Activated CD8-positive, alpha-beta memory T cell treated with anti-CD3 and anti-CD28 coated beads, Interleukin-2, amount 10 ng/mL, durations not matched to agents 7 days and 5 days (primary cell): ENCODE measurements at regions not wholly inside any gene's neighbourhood (a gene's known extent, or its start where the extent isn't known, plus 50 kb on each side); places are given as distances from the start of the nearest gene placed in this dataset.

Experiments
- ATAC-seq: fragments of 150-1000 bp; cut with Tn5 transposase; one replicate; pipeline ENCODE4 v1.10.0; 2021; ENCODE audit warnings: moderate library complexity
- CTCF ChIA-PET: fragments of 350-600 bp; sonication (Branson Sonifier 250); formaldehyde crosslinking; loops from one replicate; lab custom pipeline; 2021; ENCODE audit warnings: antibody characterized with exemption; lab: Charles Lee
- DNase-seq: peaks from one replicate; pipeline ENCODE4 v3.0.0-alpha.2; 2020
- H3K27ac Mint-ChIP-seq: one replicate; pipeline ENCODE4 v1.8.0; 2021; ENCODE audit warnings: mild to moderate bottlenecking, mixed read lengths
- H3K27me3 Mint-ChIP-seq: one replicate; pipeline ENCODE4 v1.8.0; 2021; ENCODE audit warnings: mixed read lengths
- H3K36me3 Mint-ChIP-seq: one replicate; pipeline ENCODE4 v1.8.0; 2021; ENCODE audit warnings: mild to moderate bottlenecking, mixed read lengths
- H3K4me1 Mint-ChIP-seq: one replicate; pipeline ENCODE4 v1.8.0; 2021; ENCODE audit warnings: mixed read lengths
- H3K4me3 Mint-ChIP-seq: one replicate; pipeline ENCODE4 v1.8.0; 2021; ENCODE audit warnings: mild to moderate bottlenecking, moderate library complexity, mixed read lengths
- H3K9me3 Mint-ChIP-seq: one replicate; pipeline ENCODE4 v1.8.0; 2022; ENCODE audit warnings: low read depth, mixed read lengths

DNA sequence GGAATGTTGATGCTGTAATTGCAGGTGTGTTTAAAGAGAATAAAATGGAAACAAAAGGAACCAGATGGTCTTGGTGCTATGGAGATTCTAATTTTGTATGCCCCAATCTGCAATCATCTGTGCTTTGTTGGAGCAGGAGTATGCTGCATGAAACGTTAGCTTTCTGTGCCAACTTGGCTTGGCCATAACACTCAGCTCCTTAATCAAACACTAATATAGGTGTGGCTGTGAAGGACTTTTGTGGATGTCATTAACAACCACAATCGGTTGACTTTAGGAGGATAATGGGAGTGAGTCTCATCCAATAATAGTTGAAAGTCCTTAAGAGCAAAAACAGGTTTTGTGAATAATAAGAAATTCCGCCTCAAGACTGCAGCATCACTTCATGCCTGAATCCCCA is 399.2 kb downstream of the NLGN4X start:
- Mint-ChIP-seq H3K9me3 (peaks cover 2% of the 10 kb centered on the region), H3K36me3 (no peaks in the 10 kb centered on the region), H3K27ac (no peak overlapping the region), H3K4me1 (no peaks in the 10 kb centered on the region), H3K4me3 (no peak overlapping the region), H3K27me3 (no peaks in the 10 kb centered on the region)
- CTCF ChIA-PET = no interaction called here
- DNase-seq (no peak), ATAC-seq (no peak)

DNA sequence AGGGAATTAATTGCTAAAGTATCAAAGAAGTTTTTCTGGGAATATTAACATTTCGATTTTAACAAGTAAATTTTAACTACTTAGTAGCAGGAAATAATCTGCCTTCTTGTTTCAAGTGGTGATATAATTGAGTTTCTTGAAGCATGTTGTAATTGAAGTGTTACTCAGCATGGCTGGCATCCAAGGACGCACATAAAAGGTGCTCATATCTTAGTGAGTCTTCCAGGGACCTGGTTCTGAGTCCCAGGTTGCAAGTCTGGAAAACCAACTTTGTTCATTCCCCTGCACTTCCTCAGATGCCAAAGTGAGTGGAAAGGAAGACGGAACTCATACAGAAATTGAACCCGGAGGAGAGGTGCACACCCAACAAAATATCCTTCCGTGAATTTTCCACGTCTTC is 399.6 kb downstream of the NLGN4X start:
- H3K27ac Mint-ChIP-seq = no peak overlapping the region
- DNase-seq (no peak), ATAC-seq (no peak)
- CTCF ChIA-PET = no interaction called here
- H3K36me3 Mint-ChIP-seq = no peaks in the 10 kb centered on the region
- H3K27me3 Mint-ChIP-seq = no peaks in the 10 kb centered on the region
- H3K4me3 Mint-ChIP-seq = no peak overlapping the region
- H3K9me3 Mint-ChIP-seq = peaks cover 2% of the 10 kb centered on the region
- no peaks in the 10 kb centered on the region for H3K4me1 Mint-ChIP-seq

DNA sequence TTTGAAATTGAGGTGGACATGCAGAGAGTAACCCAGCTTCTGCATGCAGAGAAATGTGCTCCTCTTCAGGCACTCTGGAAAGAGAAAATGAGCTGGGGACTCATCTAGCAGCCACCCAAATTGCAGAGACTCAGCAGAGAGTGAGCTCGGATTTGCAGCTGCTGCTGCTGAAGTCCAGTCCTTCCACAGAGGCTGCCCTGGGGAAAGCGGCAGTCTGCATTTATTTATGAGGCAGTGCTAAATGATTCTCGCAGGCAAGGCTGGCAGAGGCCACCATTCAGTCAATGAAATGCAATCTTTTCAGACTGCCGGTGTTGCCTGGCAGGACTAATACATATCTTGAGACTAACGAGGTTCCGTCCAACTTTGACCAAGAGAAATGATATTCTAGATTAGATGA is 404.8 kb downstream of the NLGN4X start:
- Mint-ChIP-seq H3K36me3 (no peaks in the 10 kb centered on the region), H3K9me3 (peaks cover 3% of the 10 kb centered on the region), H3K27ac (no peak overlapping the region), H3K4me3 (no peak overlapping the region), H3K4me1 (no peaks in the 10 kb centered on the region), H3K27me3 (no peaks in the 10 kb centered on the region)
- no peak for ATAC-seq
- DNase-seq = no peak
- CTCF ChIA-PET = no interaction called here

DNA sequence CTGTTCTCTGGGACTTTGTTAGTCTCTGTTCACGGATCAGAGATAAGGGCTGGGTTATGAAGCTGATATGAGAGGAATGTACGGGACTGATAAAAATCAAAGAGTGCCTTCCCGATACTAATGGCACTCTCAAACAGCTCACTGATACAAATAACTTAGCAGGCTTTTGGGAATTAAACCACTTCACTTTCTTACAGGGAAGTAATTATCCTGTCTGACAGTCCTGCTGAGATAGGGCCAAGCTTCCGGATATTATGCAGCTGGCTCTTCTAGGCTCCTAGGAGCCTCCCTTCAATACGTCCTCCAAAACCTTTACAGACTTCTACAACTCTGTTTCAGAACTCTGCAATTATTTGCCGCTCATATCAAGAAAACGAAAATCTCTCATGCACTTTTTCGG is 418.0 kb downstream of the NLGN4X start:
- H3K4me1 Mint-ChIP-seq = no peaks in the 10 kb centered on the region
- DNase-seq (no peak), ATAC-seq (no peak)
- H3K27ac Mint-ChIP-seq = no peak overlapping the region
- no peaks in the 10 kb centered on the region for H3K36me3 Mint-ChIP-seq
- no peak overlapping the region for H3K4me3 Mint-ChIP-seq
- H3K27me3 Mint-ChIP-seq = no peaks in the 10 kb centered on the region
- no peaks in the 10 kb centered on the region for H3K9me3 Mint-ChIP-seq
- CTCF ChIA-PET = no interaction called here

DNA sequence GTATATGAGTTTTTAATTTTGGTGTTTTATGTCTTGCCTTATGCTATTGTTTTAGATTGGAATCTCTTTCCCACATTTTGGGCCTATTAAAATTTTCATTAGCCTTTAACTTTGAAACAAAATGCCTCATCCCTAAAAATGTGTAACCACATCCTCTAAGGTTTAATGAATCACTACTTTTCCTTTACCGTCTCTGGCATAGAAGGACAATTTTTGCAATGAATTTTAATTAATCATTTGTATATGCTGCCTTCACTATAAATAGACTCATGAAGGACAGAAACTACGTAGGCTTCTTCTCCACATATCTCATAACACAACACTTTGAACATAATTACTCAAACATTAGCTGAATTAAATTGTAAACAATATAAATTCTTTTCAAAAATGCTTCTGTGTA is 421.5 kb downstream of the NLGN4X start:
- no peak for DNase-seq
- Mint-ChIP-seq H3K36me3 (no peaks in the 10 kb centered on the region), H3K4me1 (no peaks in the 10 kb centered on the region), H3K4me3 (no peak overlapping the region), H3K27ac (no peak overlapping the region), H3K9me3 (no peaks in the 10 kb centered on the region), H3K27me3 (no peaks in the 10 kb centered on the region)
- ATAC-seq = no peak
- CTCF ChIA-PET = no interaction called here

DNA sequence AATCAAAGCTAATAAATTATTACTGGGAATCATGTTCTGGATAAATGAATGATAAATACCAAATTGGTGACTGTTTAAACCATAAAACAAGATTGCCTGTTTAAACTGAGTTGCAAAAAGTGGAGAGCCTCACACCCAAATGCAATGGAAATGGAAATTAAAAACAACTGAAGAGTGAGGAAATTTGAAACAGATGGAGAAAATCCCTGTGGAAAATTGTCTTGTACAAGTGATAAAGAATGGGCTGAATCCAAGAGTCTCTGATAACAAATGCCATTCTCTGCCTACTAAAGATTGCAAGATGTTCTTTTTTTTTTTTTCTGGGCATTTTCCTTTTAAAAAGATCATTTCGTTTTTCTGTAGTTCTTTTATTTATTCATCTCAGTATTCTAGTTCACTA is 426.3 kb downstream of the NLGN4X start:
- DNase-seq (no peak), ATAC-seq (no peak)
- Mint-ChIP-seq H3K9me3 (peaks cover 2% of the 10 kb centered on the region), H3K36me3 (no peaks in the 10 kb centered on the region), H3K4me1 (no peaks in the 10 kb centered on the region), H3K27me3 (no peaks in the 10 kb centered on the region), H3K27ac (no peak overlapping the region), H3K4me3 (no peak overlapping the region)
- CTCF ChIA-PET = no interaction called here

DNA sequence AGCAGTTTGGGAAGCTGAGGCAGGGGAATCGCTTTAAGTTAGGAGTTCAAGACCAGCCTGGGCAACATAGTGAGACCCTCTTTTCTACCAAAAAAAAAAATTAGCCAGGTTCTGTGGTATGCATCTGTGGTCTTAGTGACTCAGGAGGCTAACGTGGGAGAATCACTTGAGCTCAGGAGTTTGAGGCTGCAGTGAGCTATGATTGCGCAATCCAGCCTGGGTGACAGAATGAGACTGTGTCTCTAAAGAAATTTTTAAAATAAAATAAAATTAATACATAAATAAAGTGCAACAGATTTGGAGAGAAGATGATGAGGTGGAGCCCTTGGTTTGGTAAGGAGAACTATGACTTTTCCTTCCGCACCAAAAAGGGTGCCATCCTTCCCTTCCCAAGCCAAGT is 436.9 kb downstream of the NLGN4X start:
- H3K27me3 Mint-ChIP-seq = no peaks in the 10 kb centered on the region

DNA sequence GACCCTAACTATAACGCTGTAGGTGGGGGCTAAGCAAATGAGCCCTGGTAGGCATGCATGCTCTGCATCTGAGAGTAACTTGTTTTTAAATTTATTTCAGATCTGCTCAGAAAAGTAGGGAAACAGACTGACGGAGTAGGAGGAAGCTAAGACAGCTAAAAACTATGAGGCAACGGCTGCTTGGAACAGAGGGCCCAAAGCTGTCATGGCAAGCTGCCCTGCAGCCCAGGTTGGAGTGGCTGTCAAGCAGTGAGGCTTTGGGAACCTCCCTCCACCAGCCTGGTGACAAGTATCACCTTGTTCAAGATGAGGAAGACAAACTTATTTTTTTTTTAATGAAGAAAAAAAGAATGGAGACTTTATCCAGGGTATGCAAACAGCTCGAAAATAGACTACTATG is 439.8 kb downstream of the NLGN4X start:
- H3K4me3 Mint-ChIP-seq = no peak overlapping the region
- no peaks in the 10 kb centered on the region for H3K36me3 Mint-ChIP-seq
- ATAC-seq (no peak), DNase-seq (no peak)
- H3K27me3 Mint-ChIP-seq = no peaks in the 10 kb centered on the region
- CTCF ChIA-PET = no interaction called here
- no peaks in the 10 kb centered on the region for H3K4me1 Mint-ChIP-seq
- peaks cover 2% of the 10 kb centered on the region for H3K9me3 Mint-ChIP-seq
- H3K27ac Mint-ChIP-seq = no peak overlapping the region

More for the DNA sequence above, 436.9 kb downstream of the NLGN4X start:
- CTCF ChIA-PET = no interaction called here
- Mint-ChIP-seq H3K9me3 (peaks cover 2% of the 10 kb centered on the region), H3K27ac (no peak overlapping the region), H3K36me3 (no peaks in the 10 kb centered on the region), H3K4me1 (no peaks in the 10 kb centered on the region), H3K4me3 (no peak overlapping the region)
- DNase-seq (no peak), ATAC-seq (no peak)

DNA sequence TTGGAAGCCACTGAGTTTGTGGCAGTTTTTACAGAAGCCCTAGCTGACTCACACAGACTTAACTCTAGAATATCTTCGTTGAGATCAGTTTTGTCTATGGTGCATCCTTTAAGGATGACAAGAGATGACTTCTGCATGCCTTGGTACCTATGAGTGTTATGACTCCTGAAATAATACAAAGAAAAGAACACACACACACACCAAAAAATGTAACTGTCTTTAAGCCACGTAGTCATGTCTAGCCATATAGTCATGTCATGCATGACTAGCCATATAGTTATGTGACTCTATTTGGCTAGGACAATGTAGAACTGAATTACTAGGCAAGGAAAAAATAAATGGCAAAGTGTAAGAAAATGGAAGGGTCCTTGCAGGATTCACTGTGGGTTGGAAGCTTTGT is 447.8 kb downstream of the NLGN4X start:
- Mint-ChIP-seq H3K27me3 (no peaks in the 10 kb centered on the region), H3K4me1 (no peaks in the 10 kb centered on the region), H3K27ac (no peak overlapping the region), H3K9me3 (no peaks in the 10 kb centered on the region), H3K4me3 (no peak overlapping the region), H3K36me3 (no peaks in the 10 kb centered on the region)
- CTCF ChIA-PET = no interaction called here
- DNase-seq (no peak), ATAC-seq (no peak)

DNA sequence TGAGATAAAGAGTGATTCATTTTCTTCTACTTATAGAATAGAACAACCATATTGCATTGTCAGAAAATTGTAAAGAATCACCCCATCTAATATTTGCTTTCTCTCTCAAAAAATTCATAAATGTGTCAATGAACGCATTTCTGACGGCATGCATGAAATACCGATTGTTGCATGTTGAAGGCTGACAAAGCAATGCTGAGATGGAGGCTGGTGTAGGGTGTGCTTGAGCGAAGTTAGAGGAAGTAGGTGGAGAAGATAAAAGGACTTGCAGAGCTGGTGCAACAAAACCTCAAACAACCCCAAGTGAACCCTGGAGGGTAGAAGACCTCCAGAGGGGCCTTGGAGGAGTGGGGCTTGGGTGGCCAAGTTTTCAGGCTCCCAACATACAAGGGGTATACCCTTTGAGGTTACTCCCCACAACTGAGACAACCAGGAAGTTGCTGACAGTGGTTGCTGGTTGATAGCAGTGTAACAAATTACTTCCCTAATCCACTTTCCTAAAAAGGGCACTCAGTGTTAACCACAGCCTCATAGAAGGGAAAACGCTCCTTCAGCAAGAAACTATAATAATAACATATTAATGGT is 452.7 kb downstream of the NLGN4X start:
- no peaks in the 10 kb centered on the region for H3K27me3 Mint-ChIP-seq
- H3K36me3 Mint-ChIP-seq = no peaks in the 10 kb centered on the region
- CTCF ChIA-PET = no interaction called here
- no peaks in the 10 kb centered on the region for H3K9me3 Mint-ChIP-seq
- H3K27ac Mint-ChIP-seq = no peak overlapping the region
- DNase-seq (no peak), ATAC-seq (no peak)
- no peak overlapping the region for H3K4me3 Mint-ChIP-seq
- no peaks in the 10 kb centered on the region for H3K4me1 Mint-ChIP-seq

DNA sequence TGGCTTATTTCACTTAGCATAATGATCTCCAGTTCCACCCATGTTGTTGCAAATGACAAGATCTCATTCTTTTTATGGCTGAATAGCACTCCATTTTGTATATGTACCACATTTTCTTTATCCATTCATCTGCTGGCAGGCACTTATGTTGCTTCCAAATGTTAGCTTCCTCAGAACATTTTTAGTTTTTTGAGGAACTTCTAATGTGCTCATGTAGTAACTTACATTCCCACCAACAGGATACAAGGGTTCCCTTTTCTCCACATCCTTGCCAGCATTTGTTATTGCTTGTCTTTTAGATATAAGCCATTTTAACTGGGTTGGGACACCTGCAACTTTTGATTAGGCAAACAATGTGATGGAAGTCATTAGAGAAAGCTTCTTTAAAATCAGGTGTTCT is 454.2 kb downstream of the NLGN4X start:
- Mint-ChIP-seq H3K9me3 (no peaks in the 10 kb centered on the region), H3K4me3 (no peak overlapping the region), H3K36me3 (no peaks in the 10 kb centered on the region), H3K4me1 (no peaks in the 10 kb centered on the region), H3K27ac (no peak overlapping the region), H3K27me3 (no peaks in the 10 kb centered on the region)
- CTCF ChIA-PET = no interaction called here
- DNase-seq (no peak), ATAC-seq (no peak)

DNA sequence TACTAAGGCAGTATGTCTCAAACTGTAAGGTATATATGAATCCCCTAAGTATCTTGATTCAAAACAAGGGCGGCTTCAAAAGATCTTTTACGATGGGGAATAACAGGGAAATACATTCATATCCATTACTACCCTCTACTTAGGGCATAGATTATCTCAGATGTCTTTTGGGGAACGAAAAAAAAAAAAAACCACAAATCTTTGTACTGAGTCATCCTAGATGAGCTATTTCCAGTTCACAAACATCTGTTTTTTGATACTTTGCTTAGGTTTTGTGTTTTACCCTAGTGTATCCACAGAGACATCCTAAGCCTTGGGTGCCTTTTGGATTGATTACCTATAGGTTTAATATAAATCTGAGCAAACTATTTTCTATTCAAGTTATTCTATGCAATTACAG is 457.2 kb downstream of the NLGN4X start:
- H3K4me1 Mint-ChIP-seq = no peaks in the 10 kb centered on the region
- H3K27me3 Mint-ChIP-seq = no peaks in the 10 kb centered on the region
- ATAC-seq (no peak), DNase-seq (no peak)
- CTCF ChIA-PET = no interaction called here
- H3K9me3 Mint-ChIP-seq = no peaks in the 10 kb centered on the region
- H3K27ac Mint-ChIP-seq = no peak overlapping the region
- no peaks in the 10 kb centered on the region for H3K36me3 Mint-ChIP-seq
- no peak overlapping the region for H3K4me3 Mint-ChIP-seq

DNA sequence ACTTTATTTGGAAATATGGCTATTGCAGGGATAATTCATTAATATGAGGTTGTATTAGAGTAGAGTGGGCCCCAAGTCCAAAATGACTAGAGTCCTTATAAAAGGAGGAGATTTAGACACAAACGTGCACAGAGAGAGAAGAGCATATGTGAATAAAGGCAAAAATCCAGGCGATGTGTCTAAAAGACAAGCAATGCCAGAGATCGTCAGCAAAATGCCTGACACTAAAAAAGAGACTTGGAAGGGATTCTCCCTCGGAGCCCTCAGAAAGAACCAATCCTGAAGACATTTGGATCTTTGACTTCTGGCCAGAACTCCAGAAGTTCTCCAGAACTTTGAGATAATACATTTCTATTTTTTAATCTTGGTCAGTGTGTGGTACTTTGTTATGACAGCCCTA is 472.1 kb downstream of the NLGN4X start:
- no peak for DNase-seq

DNA sequence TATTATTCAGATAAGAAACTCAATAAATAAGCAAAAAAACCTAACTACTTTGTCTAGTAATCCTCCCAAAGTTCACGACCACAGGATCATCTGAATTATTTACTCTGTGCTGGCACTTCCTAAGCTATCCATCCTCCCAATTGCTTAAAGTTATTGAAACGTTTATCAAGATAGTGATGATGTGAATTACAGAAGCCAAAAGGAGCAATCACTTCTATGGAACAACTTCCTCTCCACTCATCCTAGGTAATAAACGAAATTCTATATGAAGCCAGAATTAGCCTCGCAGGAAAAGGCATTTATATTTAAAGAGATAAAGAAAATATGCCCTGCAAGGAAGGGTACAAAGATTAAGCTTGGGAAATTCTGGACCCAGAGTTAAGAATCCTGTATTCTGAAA is 475.4 kb downstream of the NLGN4X start:
- no peaks in the 10 kb centered on the region for H3K9me3 Mint-ChIP-seq
- H3K4me1 Mint-ChIP-seq = no peaks in the 10 kb centered on the region

More for the DNA sequence above, 472.1 kb downstream of the NLGN4X start:
- Mint-ChIP-seq H3K27me3 (no peaks in the 10 kb centered on the region), H3K4me3 (no peak overlapping the region), H3K4me1 (no peaks in the 10 kb centered on the region), H3K27ac (no peak overlapping the region), H3K9me3 (no peaks in the 10 kb centered on the region), H3K36me3 (no peaks in the 10 kb centered on the region)
- CTCF ChIA-PET = no interaction called here
- ATAC-seq = no peak

DNA sequence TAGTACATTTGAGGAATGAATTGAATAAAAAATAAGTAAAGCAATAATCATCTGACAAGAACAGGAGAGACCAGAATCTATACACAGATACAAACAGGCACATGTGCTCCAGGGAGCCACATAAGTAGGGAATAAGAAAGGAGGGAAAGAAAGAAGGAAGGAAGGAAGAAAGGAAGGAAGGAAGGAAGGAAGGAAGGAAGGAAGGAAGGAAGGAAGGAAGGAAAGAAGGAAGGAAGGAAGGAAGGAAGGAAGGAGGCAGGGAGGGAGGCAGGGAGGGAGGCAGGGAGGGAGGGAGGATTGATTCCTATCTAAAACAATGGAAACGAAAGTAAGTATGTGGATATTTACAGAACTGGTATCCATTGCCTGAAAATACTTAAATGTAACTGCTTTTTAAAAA is 475.8 kb downstream of the NLGN4X start:
- H3K4me3 Mint-ChIP-seq = no peak overlapping the region

More for the DNA sequence above, 475.4 kb downstream of the NLGN4X start:
- CTCF ChIA-PET = no interaction called here
- H3K4me3 Mint-ChIP-seq = no peak overlapping the region
- H3K27ac Mint-ChIP-seq = no peak overlapping the region
- no peaks in the 10 kb centered on the region for H3K27me3 Mint-ChIP-seq
- DNase-seq (no peak), ATAC-seq (no peak)
- no peaks in the 10 kb centered on the region for H3K36me3 Mint-ChIP-seq

More for the DNA sequence above, 475.8 kb downstream of the NLGN4X start:
- Mint-ChIP-seq H3K36me3 (no peaks in the 10 kb centered on the region), H3K27ac (no peak overlapping the region), H3K4me1 (no peaks in the 10 kb centered on the region), H3K27me3 (no peaks in the 10 kb centered on the region), H3K9me3 (no peaks in the 10 kb centered on the region)
- ATAC-seq (no peak), DNase-seq (no peak)
- CTCF ChIA-PET = no interaction called here
